Suppressor macrophage (primary cell): ENCODE measurements at regions not wholly inside any gene's neighbourhood (a gene's known extent, or its start where the extent isn't known, plus 50 kb on each side); places are given as distances from the start of the nearest gene placed in this dataset.

Source experiments
- DNase-seq, 4 experiments: peaks; one replicate each; pipeline ENCODE4 v3.0.0-alpha.2; 2020 to 2022

DNA sequence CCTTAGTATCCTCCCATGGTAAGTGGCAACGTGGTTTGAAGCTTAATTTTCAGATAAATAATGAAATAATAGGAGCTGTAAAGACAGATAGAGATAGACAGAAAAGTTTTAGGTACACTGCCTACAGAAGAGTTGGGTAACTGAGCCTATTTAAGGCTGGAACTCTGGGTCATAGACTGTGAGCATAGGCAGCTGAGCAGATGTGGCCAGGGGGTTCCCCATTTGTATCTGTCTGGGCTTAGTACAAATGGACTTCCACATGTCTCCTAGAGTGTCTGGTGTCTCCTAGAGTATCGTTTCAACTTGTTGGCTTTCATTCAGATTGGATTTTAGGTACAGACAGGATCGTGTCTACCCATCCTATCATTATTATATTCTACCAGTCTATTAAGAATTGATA lies 649.8 kb downstream of the DHX35 start:
- no peak for DNase-seq

DNA sequence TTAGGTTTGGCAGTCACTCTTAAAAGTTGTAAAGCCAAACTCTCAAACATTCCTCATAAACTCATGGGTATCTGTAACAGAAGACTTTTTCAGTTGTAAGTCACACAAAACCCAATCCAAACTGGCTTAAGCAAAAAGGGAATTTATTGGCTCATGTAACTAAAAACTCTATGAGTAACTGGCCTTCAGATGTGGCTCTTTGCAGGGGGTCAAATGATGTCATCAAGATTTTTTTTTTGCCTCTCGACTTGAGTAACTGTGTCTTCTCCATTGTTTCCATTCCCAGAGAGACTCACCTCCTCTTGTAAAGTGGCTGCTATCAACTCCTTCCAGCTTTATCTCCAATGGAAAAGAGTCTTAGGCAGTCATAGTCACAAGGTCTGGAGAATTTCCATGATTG lies 645.0 kb downstream of the DHX35 start:
- no peak for DNase-seq

DNA sequence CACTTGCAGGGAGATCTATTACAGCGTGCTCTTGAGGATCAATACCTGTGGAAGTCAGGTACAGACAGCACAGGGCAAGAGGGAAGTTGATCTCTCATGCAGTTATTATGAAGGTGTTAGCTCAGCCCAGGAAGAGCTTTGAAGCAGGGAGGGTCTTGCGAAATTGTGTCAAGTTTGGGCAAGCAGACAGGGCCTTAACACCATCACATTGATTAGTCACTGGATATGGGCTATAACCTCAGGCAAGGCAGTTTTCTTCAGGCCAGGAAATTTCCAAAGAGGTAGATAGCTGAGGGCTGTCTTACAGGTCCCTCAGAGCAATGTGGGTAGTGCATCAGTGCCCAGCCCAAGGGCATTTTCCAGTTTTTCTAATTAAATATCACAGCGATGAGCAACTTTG lies 643.8 kb downstream of the DHX35 start:
- no peak for DNase-seq

DNA sequence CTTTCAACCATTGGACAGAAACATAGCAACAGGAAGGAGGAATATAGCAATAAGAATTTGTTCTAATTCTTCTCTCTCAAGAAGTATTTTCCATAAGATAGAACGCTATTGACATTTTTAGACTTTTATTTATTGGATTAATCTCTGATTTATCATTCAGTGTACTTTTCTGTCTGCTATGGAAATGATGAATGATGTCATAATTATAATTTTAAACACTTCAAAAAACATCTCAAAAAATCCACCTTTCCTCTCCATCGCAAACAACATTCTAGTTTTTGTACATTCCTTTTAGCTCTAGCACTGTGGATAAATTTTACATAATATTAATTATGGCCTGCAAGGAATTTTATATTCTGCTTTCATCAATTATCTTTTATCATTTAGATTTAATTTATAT lies 643.2 kb downstream of the DHX35 start:
- DNase-seq = no peak

DNA sequence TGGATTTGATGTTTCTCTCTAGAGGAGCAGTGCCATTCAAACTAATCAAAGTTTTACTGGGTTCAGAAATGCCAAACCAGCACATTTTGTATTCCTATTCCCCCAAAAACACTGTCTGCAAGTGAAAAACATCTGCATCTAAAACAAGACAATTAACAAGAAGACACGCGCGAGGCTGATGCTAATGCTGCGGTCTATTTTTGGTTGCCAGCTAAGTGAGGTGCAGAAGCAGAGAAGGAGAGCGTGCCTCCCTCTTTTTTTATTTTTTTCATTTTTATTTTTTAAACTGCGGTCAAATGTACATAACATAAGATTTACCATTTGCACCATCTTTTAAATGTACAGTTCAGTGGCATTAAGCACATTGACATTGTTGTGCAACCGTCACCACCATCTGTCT lies 641.1 kb downstream of the DHX35 start:
- no peak for DNase-seq

DNA sequence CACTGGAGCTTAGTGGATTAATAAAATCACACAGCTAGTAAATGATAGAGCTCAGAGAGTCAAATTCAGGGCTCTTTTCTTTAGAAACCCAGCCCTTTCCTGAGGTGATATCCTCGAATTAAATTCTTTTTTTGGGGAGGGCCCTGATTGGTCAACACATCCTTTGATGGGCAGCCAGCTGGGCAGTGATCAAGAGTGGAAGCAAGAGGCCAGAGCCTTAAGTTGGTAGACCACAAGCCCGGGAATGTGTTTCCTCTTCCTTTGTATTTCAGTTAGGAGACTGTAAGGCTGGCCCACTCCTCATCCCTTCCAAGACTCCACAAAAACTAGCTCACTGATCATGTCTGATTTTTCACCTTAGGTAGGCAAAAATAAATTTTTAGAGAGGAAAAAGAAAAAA lies 640.5 kb downstream of the DHX35 start:
- no peak for DNase-seq

DNA sequence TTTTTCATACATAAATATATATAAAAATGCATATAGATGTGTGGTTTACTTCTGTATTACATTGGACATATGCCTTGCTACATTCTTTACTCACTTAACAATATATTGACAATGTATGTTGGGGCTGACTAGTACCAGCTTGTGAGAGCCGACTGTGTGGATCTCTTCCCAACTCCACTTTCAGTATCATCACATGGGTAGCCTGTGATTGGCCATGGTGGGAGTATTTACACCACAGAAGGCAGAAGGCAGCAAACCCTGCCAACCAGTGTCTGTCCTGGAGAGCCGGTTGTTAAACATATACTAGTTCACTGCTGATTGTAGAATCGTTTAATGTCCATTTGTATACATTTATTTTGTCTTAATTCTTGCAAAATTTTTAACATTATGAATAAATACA lies 638.7 kb downstream of the DHX35 start:
- no peak for DNase-seq

DNA sequence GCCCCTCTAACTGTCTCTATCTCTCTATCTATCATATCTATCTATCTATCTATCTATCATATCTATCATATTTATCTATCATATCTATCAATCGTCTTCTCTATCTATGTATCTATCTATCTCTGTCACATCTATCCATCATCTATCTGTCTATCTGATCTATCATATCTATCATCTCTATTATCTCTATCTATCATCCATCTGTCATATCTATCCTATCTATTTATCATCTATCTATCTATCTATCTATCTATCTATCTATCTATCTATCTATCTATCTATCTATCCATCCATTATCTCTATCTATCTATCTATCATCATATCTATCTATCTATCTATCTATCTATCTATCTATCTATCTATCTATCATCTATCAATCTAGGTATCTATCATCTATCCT lies 638.0 kb downstream of the DHX35 start:
- no peak for DNase-seq

GRCh38 chr20:39596554-39596953 lies 634.4 kb downstream of the DHX35 start:
- DNase-seq = no peak

DNA sequence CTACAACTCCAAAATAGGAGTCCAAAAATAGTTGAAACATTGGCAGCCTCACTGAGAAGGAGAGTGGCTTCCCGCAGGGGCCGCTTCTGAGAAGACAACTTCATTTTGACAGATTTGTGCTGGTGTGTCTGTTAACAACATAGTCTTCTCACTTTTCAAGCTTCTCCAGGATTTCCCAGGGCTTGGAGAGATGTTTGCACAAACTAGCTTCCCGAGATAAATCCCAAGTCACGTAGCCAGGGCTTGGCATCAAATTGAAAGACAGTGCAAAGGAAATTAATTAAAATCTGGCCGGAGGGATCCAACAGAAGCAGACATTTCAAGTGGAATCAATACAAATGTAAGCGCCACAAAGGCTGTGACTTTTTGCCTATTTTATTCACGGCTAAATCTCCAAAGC lies 630.2 kb downstream of the DHX35 start:
- no peak for DNase-seq

DNA sequence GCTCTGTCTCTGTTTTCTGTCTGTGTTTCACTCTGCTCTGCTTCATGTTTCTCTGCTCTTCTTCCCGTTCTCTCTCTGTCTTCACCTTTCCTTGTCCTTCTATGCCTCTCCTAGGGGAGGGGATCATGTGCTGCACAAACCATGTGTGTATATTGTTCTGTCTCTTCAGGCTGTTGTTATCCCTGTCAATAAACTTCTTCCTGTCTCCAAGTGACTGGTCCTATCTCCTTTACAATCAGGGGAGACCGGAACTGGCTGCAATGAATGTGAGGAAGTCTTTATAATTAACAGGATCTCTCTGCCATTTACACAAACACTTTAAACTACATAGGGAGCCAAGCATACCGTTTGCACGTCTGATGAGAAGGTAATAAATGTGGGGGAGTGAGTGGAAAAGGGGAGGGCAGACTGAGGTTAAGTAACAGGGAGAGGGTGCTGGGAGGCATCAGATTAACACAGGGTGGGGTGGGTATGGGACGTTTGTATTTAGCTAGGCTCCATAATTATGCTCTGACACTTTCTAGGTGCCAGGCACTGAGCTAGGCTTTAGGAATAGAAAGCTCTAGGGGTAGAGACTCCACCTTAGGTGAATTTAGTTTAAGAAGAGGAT lies 626.1 kb downstream of the DHX35 start:
- no peak for DNase-seq

DNA sequence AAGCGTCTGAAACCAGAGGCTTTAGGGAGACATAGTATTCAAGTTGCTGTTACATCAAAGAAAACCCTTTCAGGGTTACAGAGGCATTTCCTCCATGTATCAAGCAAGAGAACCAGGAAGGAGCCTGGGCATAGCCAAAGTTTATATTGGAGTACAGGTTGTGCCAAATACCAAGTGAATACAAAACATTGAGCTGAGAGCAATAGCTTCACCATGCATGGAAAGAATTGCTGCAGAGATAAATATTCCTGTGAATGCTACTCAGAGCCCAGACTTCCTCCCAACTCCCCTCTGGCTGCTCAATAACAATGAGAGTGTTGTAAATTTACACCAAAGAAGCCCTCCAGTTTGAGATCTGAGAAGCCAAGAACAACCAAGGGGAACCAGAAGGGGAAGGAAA lies 618.9 kb downstream of the DHX35 start:
- DNase-seq = no peak

DNA sequence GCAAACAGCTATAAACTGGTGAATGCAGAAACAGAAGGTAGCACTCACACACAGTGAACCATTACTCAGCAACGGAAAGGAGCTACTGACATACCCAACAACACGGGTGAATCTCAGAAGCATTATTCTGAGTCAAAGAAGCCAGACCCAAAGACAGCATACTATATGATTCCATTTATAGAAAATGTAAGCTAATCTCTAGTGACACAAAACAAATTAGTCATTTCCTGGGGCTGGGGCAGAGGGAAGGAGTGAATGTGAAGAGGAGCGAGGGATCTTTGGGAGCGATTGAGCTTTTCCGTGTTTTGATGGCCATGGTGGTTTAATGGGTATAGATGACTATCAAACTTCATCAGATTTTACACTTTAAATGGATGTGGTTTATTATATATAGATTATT lies 614.6 kb downstream of the DHX35 start:
- DNase-seq = no peak

DNA sequence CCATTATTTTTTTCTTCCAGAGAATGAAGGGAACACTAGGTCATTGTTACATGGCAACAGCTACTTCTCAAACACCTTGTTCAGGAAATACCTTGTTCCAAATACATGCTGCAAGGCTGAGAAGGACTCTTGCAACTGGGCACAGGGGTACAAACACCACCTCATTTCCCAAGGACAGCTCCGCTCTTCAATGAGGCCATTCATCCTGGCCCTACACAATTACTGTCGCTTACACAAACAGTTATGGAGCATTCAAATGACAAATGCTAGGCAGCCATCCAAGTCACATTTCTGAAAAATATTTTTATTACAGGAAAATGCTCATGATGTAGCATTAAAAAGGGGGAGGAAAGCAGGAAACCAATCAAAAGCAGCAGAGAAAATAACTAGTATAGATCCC lies 611.9 kb downstream of the DHX35 start:
- DNase-seq = no peak

DNA sequence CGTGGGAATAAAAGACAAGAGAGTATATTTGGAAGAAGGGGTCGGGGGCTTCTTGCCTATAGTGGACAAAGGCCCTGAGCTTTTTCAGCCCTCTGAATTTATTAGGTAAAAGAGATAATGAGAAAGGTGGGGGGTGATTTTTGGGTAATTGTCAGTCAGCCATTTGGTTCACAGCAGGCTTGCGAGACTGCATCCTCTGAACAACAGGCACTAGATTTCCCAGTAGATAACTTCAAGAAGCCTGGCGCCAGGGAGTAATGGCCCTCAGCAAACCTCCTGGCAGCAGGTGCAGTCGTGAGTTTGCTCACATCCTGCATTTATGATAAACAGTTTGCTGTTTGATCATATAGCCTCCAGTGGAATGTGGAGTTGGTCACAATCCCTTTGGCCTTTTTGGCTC lies 609.0 kb downstream of the DHX35 start:
- DNase-seq = no peak

DNA sequence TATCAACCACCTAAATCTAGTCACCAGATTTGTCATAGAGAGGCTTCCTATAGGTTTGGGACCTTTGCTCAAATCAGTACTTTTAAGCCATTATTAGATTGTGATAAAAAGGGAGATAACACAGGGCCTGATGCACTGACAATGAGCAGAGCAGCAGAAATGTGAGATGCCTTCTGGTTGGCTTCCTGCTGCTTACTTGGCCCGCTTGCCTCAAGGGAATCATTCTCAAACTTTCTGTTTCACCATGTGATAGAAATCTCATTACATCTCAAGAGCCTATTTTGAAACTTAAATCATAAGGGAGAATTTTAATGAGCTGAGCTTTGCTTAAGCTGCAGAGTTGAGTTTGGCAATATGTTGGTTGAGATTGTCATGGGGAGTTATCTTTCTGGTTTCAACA lies 606.0 kb downstream of the DHX35 start:
- no peak for DNase-seq

GRCh38 chr20:39563349-39563748 lies 601.2 kb downstream of the DHX35 start:
- no peak for DNase-seq

- no peak for DNase-seq
Measured at GRCh38 chr20:39554341-39554740, 592.2 kb downstream of the DHX35 start.

DNA sequence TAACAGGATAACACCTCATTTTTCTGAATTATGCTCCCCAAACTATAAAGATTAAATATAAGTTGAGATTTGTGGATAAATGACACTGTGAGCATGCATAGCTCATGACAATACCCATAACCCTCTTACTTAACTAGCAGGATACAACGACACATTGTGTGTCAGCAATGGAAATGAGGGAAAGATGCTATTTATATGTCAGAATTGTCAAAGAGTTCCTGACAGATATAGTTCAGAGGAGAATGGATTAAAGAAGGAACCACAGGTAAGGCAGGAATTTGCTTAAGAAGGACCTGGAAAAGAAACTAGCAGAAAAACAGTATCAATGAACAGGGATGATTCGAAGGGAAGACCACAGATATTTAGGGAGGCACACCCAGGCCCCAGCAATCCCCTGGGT lies 591.0 kb downstream of the DHX35 start:
- DNase-seq = no peak

- no peak for DNase-seq
Measured at GRCh38 chr20:39549733-39550132, 587.6 kb downstream of the DHX35 start.

GRCh38 chr20:39547546-39548408 lies 585.6 kb downstream of the DHX35 start:
- DNase-seq = no peak

DNA sequence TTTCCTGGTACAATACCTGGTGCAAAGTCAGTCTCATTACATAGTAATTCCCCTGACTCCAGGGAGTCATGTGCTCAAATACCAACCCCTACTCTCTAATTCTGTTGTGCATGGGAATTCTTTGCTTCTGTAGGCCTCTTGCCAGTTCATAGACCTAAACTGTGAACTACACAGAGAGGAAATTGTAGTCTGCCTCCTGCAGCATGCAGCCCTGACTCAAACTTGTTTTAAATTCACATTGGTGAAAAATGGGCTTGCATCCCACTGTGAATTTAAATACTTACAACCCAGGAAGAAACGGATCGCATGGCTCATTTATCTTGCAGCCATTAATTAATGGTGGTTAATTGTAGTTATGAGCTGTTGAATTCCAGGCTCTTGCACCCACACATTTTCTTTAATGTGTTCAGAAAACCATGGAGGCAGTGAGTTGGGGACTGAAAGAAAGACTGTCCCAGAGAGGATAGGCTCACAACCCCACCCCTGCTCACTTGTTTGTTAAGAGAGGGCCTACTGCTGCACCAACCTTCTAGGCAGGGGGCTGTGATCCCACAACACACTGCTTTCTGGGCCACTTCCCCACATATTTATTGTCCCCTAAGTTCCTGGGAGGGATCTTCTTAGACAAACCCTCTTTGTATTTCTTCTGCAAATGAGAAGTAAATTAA lies 579.1 kb downstream of the DHX35 start:
- DNase-seq = no peak

DNA sequence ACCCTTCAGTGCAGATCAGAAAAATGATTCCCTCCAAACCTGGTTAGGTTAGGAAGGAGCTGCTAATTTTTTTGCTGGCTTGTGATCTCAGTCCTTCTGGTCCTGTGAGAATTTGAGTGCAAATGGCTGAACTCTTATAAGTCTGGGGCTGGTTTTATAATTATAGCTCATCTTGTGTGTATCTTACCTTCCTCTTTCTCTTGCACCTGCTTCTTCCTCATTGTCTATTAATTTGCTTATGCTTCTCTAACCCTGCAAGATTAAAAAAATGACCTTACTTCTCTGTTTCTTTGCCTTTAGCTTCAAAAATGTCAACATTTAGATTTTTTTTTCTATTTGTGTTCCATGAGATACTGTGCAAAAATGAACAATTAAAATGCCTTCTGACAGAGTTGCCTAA lies 576.2 kb downstream of the DHX35 start:
- no peak for DNase-seq

DNA sequence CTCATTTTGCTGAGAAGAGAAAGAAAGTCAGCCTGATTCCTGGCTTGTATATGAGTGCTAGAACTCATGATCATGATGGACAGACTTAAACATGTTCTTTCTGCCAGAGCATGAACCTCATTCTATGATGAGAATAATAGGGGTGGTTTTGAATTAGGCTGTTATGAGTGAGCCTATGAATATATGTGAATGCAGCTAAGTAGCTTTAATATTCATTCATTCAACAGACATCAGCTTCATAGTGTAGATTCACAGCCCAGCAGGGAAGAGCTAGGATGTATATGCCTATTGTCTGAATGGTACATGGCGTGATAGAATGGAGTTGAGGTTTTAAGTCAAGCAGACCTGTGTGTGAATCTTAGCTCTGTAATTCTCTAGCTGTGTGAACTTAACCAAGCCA lies 573.2 kb downstream of the DHX35 start:
- no peak for DNase-seq
